ENCODE measurements at regions not wholly inside any gene's neighbourhood (a gene's known extent, or its start where the extent isn't known, plus 50 kb on each side); places are given as distances from the start of the nearest gene placed in this dataset.

- TF ChIP-seq, protein P1, sequence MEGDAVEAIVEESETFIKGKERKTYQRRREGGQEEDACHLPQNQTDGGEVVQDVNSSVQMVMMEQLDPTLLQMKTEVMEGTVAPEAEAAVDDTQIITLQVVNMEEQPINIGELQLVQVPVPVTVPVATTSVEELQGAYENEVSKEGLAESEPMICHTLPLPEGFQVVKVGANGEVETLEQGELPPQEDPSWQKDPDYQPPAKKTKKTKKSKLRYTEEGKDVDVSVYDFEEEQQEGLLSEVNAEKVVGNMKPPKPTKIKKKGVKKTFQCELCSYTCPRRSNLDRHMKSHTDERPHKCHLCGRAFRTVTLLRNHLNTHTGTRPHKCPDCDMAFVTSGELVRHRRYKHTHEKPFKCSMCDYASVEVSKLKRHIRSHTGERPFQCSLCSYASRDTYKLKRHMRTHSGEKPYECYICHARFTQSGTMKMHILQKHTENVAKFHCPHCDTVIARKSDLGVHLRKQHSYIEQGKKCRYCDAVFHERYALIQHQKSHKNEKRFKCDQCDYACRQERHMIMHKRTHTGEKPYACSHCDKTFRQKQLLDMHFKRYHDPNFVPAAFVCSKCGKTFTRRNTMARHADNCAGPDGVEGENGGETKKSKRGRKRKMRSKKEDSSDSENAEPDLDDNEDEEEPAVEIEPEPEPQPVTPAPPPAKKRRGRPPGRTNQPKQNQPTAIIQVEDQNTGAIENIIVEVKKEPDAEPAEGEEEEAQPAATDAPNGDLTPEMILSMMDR (conservative IDR thresholded peaks at IDR 0.05) = no peak
- no peak for TF ChIP-seq EZH2 (IDR thresholded peaks at IDR 0.05; ENCODE audit: low read depth)
Measured at GRCh38 chr7:116357781-116358670, 141.5 kb upstream of the CAV2 start.

Measured in PC-9 (cell line).